ENCODE measurements at regions not wholly inside any gene's neighbourhood (a gene's known extent, or its start where the extent isn't known, plus 50 kb on each side); places are given as distances from the start of the nearest gene placed in this dataset.
"Not testable (repeated sequence)": the region's sequence is repeated elsewhere in the genome, so short reads cannot be mapped to it uniquely, and the experiment has no call there.

DNA sequence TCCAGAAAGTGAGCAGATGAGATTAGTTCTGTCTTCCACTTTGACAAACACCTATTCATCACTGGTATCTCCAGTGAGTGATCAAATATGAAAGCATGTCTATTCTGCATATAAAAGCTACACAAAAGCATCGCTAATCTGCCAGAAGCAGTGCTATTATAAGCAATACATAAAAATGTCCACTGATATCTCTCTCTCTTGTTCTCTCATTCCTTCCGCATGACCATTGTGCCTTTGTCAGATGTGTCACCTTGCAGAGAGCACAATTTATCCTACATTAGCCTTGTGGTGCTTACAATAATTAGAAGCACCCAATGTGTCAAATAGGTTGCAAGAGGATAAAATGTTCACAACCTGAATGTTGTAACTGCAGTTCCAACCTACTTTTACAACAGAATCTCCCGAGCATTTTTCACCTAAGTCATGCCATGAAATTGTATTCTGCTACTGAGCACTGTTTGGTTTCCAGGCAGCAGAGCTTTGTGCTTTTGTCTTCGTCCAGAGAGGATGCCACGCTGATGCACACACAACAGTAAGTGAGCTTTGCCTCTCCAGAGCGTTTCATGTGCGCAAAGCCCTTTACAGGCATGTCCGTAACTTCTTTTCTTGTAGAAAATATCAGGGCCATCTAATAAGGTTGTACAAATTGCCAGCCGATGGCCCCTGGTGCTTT lies 198.7 kb upstream of the PLD5 start:
- no peak for DNase-seq

DNA sequence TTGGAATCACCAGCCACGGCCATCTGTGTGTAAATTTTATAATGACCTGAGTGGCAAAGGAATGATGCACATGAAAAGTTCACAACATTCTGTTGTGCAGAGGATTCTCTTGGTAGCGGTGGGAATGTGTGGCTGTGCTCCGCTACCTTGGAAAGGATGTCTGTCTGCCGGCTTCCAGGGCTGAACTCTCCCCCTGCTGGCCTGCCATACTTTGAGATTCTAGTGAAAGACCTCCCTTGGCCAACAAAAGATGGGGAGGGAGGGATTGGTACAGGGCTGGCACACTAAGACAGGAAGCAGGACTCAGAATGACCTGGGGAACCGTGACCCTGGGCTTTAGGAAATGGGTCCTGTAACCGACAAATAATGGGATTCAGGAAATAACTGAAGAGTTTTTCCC lies 194.5 kb upstream of the PLD5 start:
- no peak for DNase-seq

DNA sequence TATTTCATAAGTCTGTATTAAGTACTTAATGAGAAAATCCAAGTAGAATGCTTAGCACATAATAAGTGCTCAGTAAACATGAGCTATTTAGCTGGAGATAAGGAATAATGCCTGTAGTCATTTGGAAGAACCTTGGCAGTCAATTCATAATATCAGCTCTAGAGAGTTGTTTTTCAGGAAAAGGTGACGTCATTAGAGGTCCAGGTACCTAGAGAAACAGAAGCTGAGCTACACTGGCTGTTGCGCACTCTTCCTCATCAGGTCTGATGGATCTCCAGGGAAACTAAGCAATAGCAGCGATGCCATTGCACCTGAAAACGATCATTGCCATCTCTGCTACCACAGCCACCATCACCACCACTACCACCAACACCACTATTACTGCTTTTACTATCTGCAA lies 187.8 kb upstream of the PLD5 start:
- no peak for DNase-seq

DNA sequence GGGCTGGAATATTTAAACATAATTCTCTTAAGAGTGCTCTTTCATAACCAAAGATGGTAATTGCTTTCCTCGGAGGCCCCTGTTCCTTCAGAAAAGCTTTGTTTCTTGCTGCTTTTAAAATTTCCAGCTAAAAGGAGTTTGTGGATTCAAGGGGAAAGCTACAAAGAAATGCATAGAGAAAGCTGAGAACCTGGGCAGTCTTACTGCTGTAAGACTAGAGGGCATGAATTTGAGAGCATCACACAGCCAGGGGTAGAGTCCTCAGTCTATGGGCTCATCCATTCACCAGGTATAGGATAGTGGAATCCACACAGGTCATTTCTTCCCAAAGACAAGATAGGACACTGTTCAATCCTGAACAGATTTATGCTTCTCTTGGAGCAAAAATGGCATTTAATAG lies 186.3 kb upstream of the PLD5 start:
- DNase-seq: no peak

DNA sequence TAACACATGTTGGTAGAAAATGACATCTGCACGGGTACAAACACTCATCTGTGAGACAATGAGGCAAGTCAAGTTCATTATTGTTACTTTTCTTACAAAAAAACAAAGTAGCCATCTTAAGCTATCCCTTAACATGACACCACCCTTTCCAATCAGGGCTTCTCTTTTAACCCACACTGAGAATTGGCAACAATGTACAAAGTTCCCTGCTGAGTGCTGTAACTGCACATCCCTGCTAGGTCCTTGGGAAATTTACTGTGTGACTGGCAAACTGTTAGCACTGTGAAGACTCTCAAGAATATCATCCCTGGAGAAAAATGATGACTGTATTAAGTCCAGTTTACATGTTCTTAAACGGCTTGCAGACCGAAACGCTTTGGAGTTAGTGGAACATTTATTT lies 185.8 kb upstream of the PLD5 start:
- no peak for DNase-seq

DNA sequence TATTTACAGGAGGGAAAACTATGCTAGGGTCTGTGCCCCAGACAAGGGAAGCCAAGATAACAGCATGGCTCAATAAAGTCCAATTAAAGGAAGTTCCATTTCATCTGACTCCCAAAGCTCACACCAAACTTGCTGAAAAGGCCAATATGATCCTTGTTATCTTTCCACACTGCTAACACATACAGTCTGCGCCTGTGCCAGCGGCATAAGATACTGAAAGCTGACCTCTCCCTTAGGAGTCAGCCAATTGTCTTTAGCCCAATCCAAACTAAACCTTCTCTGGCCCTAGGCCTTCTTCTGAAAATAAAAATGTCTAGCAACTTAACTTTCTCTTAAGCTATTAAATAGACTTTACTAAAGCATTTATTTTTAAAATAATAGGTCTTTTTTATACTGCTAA lies 179.0 kb upstream of the PLD5 start:
- no peak for DNase-seq

DNA sequence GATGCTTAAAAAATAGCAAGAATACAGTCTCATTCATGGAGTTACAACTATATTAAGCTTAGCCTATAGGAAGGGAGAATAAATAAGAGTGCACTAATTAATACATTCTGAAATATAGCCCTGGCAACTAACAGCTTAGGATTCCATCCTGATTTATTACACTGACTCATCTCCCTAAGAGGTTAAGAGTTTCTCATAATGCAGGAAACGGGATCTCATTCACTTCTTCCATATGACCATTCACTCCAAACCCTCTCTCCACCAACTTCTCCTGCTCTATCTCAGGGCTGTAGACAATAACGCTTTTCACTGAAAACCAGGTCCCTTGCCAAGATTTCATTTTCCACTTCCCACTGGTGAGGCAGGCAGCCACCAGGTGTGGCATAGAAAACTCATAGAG lies 168.5 kb upstream of the PLD5 start:
- no peak for DNase-seq

DNA sequence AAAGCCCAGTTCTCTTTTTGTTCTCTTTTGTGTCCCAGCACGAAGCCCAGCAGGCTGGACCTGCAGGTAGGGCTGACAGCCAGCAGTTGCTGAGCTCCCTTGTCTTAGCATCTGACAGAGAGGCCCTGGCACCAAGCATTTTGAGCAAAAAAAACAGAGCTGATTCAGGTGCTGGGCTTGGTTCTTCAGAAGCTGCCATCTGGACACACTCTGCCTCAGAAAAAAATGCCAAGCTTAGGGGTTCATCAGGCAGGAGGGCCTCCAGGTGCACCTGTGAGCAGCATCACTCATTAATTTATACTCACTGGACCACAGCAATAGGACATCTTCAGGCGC lies 167.1 kb upstream of the PLD5 start:
- no peak for DNase-seq

DNA sequence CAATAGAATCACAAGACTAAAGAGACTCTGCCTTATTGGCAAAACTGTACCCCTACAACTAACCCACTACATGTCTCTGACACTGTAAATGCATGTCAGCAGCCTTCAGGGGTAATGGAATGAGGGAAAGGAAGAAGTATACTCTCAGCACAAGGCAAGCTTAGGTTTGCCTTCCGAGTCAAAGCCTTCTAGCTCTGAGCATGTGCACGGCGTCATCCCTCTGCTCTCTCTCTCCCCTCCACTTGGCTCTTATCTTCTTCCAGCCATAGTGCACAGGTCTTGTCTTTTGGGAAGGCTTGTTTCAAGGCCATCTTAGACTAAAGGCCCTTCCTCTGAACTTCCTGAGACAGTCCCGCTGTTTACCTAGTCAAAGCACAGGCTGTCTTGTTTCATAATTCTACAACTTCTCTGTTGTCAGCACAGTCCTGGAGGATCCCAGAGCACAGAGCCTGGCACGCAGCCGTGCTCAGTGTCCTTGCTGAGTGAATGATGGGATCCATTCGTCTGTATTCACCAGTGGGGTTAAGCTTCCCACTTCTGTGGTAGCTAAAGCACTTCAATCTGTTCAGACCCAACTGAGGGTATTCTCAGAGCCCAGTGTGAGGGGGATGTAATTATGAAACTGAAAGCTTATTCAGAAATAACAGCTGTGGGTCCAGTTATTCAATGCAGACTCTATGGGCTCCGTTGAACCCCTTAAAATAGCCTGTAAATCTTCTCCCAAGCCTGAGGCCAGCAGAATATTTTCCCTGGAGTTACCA lies 166.5 kb upstream of the PLD5 start:
- no peak for DNase-seq

DNA sequence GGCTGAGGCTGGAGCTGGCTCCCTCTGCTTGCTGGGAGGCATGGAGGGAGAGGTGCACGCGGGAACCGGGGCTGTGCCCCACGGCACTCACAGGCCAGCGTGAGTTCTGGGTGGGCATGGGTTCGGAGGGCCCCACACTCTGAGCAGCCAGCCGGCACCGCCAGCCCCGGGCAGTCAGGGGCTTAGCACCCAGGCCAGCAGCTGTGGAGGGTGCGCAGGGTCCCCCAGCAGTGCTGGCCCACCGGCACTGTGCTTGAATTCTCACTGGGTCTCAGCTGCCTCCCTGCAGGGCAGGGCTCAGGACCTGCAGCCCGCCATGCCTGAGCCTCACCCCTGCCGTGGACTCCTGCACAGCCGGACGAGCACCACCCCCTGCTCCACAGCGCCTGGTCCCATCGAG lies 164.9 kb upstream of the PLD5 start:
- DNase-seq: no peak

DNA sequence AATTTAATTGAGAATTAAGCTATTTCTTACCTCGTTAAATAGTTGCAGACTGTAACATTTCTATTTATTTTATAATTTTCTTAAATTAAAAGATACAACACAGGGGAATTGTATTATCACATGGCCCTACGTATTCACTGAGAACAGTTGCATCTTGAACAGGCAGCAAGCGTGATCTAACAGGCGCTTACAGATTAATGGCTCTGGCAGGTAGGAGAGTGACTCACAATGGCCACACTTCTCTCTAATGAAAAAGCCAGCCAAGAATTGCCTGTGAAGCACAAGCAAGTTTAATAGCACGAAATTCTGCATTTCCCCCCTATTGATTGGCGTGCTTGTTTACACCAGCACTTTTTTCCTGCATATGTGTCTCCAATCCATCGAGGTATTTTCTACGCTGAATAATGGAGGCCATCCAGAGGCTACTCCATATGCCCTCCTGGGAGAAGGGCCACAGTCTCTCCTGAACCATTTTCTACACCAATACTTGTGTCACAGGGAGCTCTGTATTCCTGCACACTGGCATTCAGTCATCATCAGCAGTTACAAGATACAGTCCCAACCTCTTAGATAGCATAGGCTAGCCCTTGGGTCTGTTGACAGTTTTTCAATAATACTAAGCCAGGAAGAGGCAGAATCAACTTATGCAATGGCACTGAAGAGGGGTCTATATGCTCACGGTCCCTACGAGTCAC lies 150.6 kb upstream of the PLD5 start:
- DNase-seq: no peak

DNA sequence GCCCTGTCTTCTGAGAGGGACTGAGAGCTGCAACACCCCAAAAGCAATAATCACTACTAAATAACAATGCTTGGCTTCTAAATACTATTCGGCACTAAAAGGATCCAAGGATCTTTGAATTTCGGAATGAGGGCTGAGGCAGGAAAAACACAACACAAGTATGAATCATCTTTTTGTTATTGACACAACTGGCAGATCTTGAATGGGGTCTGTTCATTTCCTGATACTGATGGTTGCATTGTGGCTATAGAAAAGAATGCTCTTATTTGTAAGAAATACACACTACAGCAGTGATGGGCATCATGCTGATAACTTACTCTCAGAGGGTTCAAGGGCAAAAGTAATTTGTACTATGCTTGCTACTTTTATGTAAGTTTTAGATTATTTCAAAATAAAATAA lies 149.2 kb upstream of the PLD5 start:
- DNase-seq: no peak

DNA sequence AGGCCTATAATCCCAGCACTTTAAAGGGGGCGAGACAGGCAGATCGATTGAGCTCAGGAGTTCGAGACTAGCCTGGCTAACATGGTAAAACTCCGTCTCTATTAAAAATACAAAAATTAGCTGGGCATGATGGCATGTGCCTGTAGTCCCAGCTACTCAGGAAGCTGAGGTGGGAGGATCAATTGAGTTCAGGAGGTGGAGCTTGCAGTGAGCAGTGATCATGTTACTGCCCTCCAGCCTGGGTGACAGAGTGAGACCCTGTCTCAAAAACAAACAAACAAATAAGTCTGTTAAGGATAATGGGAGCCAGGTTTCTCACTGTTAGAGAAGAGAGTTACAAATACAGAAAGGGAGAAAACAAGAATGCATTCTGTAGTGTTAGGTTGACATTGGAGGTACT lies 148.7 kb upstream of the PLD5 start:
- DNase-seq: not testable (repeated sequence)

DNA sequence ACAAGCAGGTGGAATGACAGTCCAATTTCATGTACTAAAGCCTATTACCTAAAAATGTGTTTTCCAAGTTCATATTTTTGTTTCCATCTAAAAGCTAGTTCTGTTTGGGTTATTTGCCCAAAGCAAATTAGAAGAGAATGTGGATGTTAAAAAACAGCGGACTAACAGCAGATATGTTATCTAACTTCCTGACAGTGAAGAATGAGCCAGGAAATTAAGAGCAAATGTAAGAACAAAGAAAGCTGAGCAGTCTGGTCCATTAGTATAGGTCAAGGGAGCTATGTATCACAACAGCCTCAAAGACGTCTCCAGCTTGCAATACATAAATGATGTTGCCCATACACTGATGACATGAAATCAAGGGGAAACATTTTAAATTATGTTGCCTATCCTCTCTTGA lies 145.5 kb upstream of the PLD5 start:
- no peak for DNase-seq

DNA sequence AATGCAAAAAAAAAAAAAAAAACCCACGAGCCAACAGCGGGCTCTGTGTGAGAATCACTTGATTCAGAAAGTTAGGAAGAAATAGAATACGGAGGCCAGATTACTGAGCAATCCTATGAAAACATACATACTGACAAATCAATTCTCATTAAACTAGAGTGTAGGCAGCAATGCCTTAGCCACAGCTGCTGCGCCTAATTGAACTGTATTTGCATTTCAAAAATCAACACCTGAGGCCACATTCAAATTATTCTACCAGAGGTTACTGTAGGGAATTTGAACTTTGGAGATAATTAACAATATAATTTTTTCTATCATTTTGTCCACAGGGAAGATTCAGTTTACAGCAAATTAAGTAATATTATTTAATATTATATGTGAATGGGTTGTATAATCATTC lies 138.4 kb upstream of the PLD5 start:
- DNase-seq: no peak

DNA sequence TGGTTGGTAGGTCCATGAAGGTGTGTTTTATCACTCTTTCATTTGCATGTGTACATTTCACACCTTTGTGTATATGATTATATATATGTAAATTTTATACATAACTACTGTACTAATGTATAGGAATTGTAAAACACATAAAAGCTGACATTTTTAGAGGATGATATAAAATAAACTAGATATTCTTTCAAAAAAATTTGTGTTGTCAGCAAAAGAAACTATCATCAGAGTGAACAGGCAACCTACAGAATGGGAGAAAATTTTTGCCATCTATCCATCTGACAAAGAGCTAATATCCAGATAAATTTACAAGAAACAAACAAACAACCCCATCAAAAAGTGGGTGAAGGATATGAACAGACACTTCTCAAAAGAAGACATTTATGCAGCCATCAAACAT lies 129.3 kb upstream of the PLD5 start:
- DNase-seq: not testable (repeated sequence)

DNA sequence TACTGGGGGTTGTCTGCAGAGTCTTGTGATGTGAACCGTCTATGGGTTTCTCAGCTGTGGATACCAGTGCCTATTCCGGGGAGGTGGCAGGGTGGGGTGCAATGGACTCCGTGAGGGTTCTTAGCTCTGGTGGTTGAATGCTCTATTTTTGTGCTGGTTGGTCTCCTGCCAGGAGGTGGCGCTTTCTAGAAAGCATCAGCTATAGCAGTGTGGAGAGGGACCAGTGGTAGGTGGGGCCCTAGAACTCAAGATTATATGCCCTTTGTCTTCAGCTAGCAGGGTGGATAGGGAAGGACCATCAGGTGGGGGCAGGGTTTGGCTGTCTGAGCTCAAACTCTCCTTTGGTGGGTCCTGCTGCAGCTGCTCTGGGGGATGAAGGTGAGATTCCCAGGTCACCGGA lies 127.3 kb upstream of the PLD5 start:
- peak; percentile 1 for DNase-seq

DNA sequence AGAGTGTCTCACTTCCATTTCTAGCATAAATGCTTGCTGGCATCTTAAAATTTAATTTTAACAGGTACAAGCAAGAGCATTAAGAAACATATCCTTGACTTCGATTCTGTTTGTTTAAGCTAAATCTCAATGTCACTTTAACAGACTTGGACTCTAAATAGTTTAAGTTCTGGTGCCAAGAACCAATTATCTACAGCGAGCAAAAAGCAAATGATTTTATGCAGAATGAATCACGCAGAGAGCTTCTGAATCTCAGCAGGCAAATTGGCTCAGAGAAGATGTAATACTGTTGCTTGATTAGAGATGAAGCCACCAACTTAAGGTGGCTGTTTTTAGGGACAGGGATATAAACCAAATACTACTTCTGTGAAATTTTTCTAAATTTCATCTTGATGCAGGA lies 117.0 kb upstream of the PLD5 start:
- DNase-seq: no peak

DNA sequence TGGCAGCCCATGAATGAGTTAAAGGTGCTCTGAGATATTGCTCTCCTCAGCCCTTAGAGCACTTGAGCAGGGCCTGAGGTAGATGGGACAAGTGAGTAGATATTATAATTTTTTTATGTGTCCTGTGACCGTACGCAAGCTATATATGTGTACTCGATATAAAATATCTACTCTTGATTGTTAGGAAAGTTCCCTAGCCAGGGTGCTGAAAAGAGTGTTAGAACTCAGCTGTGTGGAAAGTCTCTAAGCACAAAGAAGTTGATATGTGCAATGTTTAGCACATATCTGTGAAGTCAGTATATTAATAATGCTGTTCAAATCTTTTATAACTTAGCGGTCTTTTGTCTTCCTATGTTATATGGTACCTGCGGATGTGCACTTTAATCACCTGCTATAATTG lies 114.6 kb upstream of the PLD5 start:
- DNase-seq: no peak

DNA sequence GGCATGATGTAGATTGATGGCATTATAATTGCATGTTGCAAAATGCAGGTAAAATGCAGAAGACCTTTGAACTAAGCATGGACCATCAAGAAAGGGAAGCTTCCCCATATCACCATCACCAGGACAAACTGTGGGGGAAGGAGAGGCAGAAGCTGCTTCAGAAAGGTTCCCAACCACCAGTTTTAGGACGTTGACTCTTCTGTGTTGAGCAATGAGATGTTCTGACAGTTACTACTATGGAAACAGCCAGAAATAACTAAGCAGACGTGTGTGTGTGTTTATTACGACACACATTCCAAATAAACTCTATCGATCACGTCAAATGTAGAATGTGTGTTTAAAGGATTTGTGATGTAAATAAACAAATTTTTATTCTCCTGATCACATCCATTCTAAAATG lies 110.2 kb upstream of the PLD5 start:
- DNase-seq: no peak

DNA sequence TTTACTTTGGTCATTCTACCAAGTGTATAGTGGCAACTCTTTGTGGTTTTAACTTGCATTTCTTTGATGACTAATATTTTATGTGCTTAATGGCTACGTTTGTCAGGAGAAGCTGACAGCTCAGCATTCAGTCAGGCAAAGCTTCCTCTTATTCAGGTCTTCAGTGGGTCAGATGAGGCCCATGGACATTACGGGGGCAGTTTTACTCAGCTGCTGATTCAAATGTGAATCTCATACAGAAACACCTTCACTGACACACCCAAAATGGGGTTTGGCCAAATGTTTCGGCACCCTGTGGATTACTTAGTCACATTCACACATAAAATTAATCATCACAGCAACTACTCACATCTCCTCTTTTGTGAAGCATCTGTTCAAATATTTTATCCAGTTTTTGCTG lies 104.9 kb upstream of the PLD5 start:
- DNase-seq: no peak

DNA sequence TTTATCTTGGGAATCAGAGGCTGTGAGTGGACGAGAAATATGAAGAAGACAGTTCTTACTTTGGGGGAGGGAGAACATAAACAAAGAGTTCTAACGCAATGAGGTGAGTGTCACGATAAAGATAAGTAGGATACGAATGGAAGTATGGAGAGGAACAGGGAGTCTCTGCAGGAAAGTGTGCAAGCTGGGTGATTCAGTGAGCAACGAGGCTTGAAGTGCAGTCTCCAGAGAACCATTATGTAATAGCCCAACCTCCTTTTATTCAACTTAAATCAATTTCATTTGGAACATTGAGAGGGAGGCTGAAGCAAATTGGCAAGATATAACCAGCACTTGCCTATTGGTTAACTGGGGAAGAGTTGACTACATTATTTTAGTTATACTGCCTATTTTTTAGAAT lies 99.3 kb upstream of the PLD5 start:
- no peak for DNase-seq

DNA sequence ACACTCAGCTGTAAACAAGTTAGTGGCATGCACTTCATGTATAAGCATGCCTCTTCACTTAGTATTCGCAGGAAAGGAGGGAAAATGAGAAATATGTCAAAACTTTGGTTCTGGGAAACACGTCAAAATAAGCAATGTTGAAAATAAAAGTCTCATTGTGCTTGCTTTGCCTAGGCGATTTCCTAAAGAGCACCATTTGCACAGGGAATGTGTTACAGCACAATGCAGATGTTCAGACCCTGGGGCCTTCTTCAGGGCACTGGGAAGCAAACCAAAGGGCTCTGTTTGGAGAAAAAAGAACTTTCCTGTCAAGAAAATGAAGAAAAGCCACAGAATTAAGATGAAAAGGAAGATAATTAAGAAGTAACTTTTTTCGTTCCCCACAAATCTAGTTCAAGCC lies 98.6 kb upstream of the PLD5 start:
- no peak for DNase-seq

DNA sequence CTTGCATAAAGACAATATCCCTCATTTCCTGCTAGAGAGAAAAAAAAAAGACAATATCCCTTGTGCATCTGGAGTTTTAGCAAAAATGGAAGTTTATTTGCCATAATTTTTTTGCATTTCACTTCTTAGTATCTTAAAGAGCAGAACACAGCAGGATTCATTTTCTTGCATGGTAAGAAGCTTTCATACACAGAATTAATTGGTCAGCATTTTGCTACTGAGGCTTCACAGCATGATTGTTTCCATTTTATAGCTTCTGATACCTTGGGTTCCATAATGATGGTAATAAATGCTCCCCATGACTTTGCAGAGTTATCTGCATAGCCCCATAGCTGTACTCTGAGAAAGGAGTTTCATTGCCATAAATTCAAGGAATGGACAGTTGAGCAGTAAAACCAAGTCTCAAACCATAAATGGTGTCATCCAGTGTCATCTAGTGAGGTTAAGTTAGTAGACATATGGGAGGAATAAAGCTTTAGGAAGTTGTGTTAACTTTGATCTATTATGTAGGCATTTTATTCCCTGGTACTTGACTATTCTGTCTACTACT lies 88.8 kb upstream of the PLD5 start:
- no peak for DNase-seq

Measured in activated CD4-positive, alpha-beta T cell treated with anti-CD3 and anti-CD28 coated beads, Interleukin-2, Interleukin-6, amounts not matched to agents 100 ng/mL and 50 ng/mL, durations not matched to agents 16 hours and 8 hours (primary cell).